Panc1 (cell line): ENCODE measurements at regions not wholly inside any gene's neighbourhood (a gene's known extent, or its start where the extent isn't known, plus 50 kb on each side); places are given as distances from the start of the nearest gene placed in this dataset.

Source experiments
- ATAC-seq: fragments of 200-7000 bp; cut with Tn5 transposase; 2 replicates; pipeline ENCODE4 v1.9.1; 2020; ENCODE audit warnings: mild to moderate bottlenecking, moderate library complexity
- BruUV-seq: library from RNA; stranded (reverse); fragments of 400-500 nt; replicated peaks from 2 replicates; lab custom pipeline; 2021; lab: Mats Ljungman, UMichigan
- CTCF ChIA-PET: fragments of 300-600 bp; sonication (Branson Sonifier 250); formaldehyde crosslinking; loops from one replicate; lab custom pipeline; 2022; ENCODE audit warnings: antibody characterized with exemption; lab: Charles Lee
- POLR2A ChIA-PET: fragments of 300-600 bp; sonication (Branson Sonifier 250); formaldehyde crosslinking; loops from one replicate; lab custom pipeline; 2022; ENCODE audit warnings: antibody characterized with exemption; lab: Charles Lee
- DNase-seq: peaks from one replicate; pipeline ENCODE4 v3.0.0-alpha.2; 2010; ENCODE audit warnings: low read depth, low spot score
- H3K27ac ChIP-seq: 2 replicates; pipeline ENCODE4 v1.5.1; 2011; ENCODE audit warnings: mild to moderate bottlenecking, low read length, inconsistent platforms
- H3K27me3 ChIP-seq: fragments of 200-500 bp; sonication (Bioruptor generic); 2 replicates; pipeline ENCODE4 v1.6.0; 2014; ENCODE audit warnings: low read length, inconsistent platforms; ENCODE audit not compliant: control insufficient read depth, insufficient read depth
- H3K36me3 ChIP-seq: fragments of 200-500 bp; sonication (Bioruptor generic); 2 replicates; pipeline ENCODE4 v1.5.1; 2014; ENCODE audit warnings: inconsistent platforms, mild to moderate bottlenecking, low read length, moderate library complexity; ENCODE audit not compliant: control insufficient read depth, insufficient read depth
- H3K4me1 ChIP-seq: 2 replicates; pipeline ENCODE4 v1.5.1; 2011; ENCODE audit warnings: inconsistent platforms, mild to moderate bottlenecking, low read length, moderate library complexity; ENCODE audit not compliant: control insufficient read depth, insufficient read depth
- H3K4me3 ChIP-seq, 2 experiments: 2 replicates each; pipeline ENCODE4 v1.5.1; 2011 to 2012; ENCODE audit warnings: low read depth in 2 of 2, low read length in 2 of 2, mild to moderate bottlenecking in 2 of 2, inconsistent platforms in 1 of 2, moderate library complexity in 1 of 2
- H3K9me3 ChIP-seq: fragments of 200-500 bp; sonication (Bioruptor generic); 2 replicates; pipeline ENCODE4 v1.5.1; 2014; ENCODE audit warnings: low read depth, mild to moderate bottlenecking, inconsistent platforms, low read length, moderate library complexity; ENCODE audit not compliant: control insufficient read depth, insufficient read depth
- CTCF ChIP-seq: fragments of 450-650 bp; IDR thresholded peaks from 2 replicates; pipeline ENCODE4 v1.5.1; 2017; ENCODE audit warnings: mild to moderate bottlenecking
- POLR2AphosphoS5 ChIP-seq: IDR thresholded peaks from 2 replicates; pipeline ENCODE4 v1.6.1; 2012; ENCODE audit warnings: mild to moderate bottlenecking, low read depth, low read length, moderate library complexity
- SIN3A ChIP-seq: IDR thresholded peaks from 2 replicates; pipeline ENCODE4 v1.6.1; 2012; ENCODE audit warnings: low read depth, mild to moderate bottlenecking, low read length, moderate library complexity, borderline replicate concordance; ENCODE audit not compliant: insufficient read depth
- TCF7L2 ChIP-seq: IDR thresholded peaks from 2 replicates; pipeline ENCODE4 v1.6.1; 2011; ENCODE audit warnings: mild to moderate bottlenecking, low read depth, low read length, inconsistent platforms
- in situ Hi-C: cut with HindIII; loops from 2 replicates; pipeline ENCODE4 v1.10.0; 2016; ENCODE audit warnings: low sequenced_read_pairs, low pct_unique_long_range_greater_than_20kb
- intact Hi-C: fragments of 100-400 bp; cut with micrococcal nuclease; formaldehyde crosslinking; loops from one replicate; pipeline ENCODE4 v1.10.0; 2022; ENCODE audit not compliant: unreplicated experiment
- TF ChIP-seq, protein P1 (sequence below), 2 experiments: IDR thresholded peaks; 2 replicates each; pipeline ENCODE4 v1.6.1; 2011 to 2012; ENCODE audit warnings: low read depth in 2 of 2, control low read depth in 1 of 2, low read length in 1 of 2, mild to moderate bottlenecking in 1 of 2, moderate library complexity in 1 of 2; ENCODE audit not compliant: insufficient read depth in 1 of 2

DNA sequence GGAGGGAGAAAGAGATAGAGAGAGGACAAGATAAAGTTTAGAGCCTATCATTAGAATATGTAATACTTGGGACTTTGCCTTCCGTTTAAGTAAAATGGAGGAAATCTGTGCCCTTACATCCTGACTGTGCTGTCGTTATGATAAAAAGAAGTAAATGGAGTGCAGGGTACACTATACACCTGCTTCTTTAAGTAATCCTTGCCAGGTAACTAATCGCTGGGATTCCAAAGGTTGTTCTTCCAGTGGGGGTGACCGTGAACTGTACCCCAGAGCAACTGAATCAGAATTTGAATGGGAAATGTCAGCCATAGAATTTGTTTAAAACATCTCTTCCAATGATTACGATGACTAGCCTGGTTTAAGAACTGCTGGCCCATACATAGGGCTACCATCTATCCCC lies 126.1 kb upstream of the EEA1 start:
- ChIA-PET CTCF (no interaction called here), POLR2A (no interaction called here)
- DNase-seq (no peak), ATAC-seq (no peak)
- Histone ChIP-seq H3K36me3 (no peaks in the 10 kb centered on the region), H3K4me1 (no peaks in the 10 kb centered on the region), H3K9me3 (no peaks in the 10 kb centered on the region), H3K27ac (no peak overlapping the region), H3K4me3 (no peak overlapping the region), H3K27me3 (no peaks in the 10 kb centered on the region)
- BruUV-seq, result no TSS peak
- intact Hi-C loops (no loop called here), in situ Hi-C loops (no loop called here)
- TF ChIP-seq CTCF (no peak), POLR2AphosphoS5 (no peak), SIN3A (no peak), TCF7L2 (no peak)
- TF ChIP-seq, protein P1, sequence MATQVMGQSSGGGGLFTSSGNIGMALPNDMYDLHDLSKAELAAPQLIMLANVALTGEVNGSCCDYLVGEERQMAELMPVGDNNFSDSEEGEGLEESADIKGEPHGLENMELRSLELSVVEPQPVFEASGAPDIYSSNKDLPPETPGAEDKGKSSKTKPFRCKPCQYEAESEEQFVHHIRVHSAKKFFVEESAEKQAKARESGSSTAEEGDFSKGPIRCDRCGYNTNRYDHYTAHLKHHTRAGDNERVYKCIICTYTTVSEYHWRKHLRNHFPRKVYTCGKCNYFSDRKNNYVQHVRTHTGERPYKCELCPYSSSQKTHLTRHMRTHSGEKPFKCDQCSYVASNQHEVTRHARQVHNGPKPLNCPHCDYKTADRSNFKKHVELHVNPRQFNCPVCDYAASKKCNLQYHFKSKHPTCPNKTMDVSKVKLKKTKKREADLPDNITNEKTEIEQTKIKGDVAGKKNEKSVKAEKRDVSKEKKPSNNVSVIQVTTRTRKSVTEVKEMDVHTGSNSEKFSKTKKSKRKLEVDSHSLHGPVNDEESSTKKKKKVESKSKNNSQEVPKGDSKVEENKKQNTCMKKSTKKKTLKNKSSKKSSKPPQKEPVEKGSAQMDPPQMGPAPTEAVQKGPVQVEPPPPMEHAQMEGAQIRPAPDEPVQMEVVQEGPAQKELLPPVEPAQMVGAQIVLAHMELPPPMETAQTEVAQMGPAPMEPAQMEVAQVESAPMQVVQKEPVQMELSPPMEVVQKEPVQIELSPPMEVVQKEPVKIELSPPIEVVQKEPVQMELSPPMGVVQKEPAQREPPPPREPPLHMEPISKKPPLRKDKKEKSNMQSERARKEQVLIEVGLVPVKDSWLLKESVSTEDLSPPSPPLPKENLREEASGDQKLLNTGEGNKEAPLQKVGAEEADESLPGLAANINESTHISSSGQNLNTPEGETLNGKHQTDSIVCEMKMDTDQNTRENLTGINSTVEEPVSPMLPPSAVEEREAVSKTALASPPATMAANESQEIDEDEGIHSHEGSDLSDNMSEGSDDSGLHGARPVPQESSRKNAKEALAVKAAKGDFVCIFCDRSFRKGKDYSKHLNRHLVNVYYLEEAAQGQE (IDR thresholded peaks at IDR 0.05; ENCODE audit: insufficient read depth in 1 of 2, low read depth in 2 of 2, low read length in 1 of 2), result no peak

DNA sequence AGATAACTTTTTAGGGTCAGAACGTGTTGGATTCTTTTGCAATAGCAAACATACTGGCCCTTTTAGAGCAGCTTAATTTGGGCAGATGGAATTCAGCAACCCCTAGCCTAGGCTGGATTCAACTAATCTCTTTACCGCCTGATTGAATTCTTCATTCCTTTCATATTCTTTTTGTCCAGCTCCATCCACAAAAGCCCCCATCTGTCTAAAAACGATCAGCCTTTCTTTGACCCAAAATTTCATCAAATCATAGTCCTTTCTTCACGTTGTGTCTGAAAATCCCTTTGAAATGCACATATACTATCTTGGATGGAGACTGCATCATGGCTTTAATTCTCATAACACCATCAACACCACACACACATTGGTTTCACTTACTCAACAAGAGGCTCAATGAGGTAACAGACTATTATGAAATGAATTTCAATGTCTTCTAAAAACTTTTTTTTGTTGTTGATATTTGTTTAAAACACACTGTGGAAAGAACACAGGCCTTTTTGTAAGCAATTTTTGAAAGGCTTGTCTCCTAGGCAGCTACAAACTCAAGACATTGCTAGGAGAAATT lies 128.0 kb upstream of the EEA1 start:
- TF ChIP-seq POLR2AphosphoS5, result no peak
- intact Hi-C loops, result no loop called here
- ChIA-PET CTCF (no interaction called here), POLR2A (no interaction called here)
- ATAC-seq (no peak), DNase-seq (no peak)
- H3K36me3 ChIP-seq, result no peaks in the 10 kb centered on the region
- no peaks in the 10 kb centered on the region for H3K9me3 ChIP-seq
- H3K27me3 ChIP-seq, result no peaks in the 10 kb centered on the region
- no peaks in the 10 kb centered on the region for H3K4me1 ChIP-seq
- in situ Hi-C loops, result no loop called here
- no peak overlapping the region for H3K27ac ChIP-seq
- BruUV-seq, result no TSS peak
- no peak overlapping the region for H3K4me3 ChIP-seq

DNA sequence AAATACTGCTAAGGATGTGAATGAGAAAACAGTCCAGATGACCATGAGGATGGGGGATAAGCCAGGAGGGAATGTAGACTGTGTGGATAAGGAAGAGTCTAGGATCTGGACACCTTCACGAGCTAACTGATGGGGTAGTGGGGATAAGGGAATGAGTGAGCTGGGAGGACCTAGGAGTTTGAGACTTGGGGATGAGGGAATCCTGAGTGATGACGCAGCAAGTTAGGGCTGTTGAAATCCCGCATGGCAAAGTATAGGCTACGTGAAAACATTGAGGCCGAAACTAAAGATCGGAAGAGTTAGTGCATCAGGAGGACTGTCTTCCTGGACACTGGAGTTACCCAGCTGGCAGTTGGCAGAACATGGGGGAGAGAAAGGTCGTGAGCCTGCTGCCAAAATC lies 129.2 kb upstream of the EEA1 start:
- Histone ChIP-seq H3K4me1 (no peaks in the 10 kb centered on the region), H3K9me3 (no peaks in the 10 kb centered on the region), H3K36me3 (no peaks in the 10 kb centered on the region), H3K4me3 (no peak overlapping the region), H3K27ac (no peak overlapping the region), H3K27me3 (no peaks in the 10 kb centered on the region)
- DNase-seq (no peak), ATAC-seq (no peak)
- in situ Hi-C loops (no loop called here), intact Hi-C loops (no loop called here)
- BruUV-seq, result no TSS peak
- TF ChIP-seq TCF7L2 (no peak), CTCF (no peak), POLR2AphosphoS5 (no peak), SIN3A (no peak)
- TF ChIP-seq, protein P1 (IDR thresholded peaks at IDR 0.05; ENCODE audit: insufficient read depth in 1 of 2, low read depth in 2 of 2, low read length in 1 of 2), result no peak
- CTCF ChIA-PET, result no interaction called here
- POLR2A ChIA-PET, result interaction anchor here (0.6 kb wide), 1 partner anchor 52 kb away, joined by 3 read pairs; no protein-coding TSS in a partner anchor
